T-cell (primary cell): ENCODE measurements at regions not wholly inside any gene's neighbourhood (a gene's known extent, or its start where the extent isn't known, plus 50 kb on each side); places are given as distances from the start of the nearest gene placed in this dataset.
"Not testable (repeated sequence)": the region's sequence is repeated elsewhere in the genome, so short reads cannot be mapped to it uniquely, and the experiment has no call there.

ENCODE experiments used
- ATAC-seq, 4 experiments: fragments of 200-7000 bp in 3 of 4; fragments of 150-1000 bp in 1 of 4; cut with Tn5 transposase; replicated peaks in 1 of 4; 1 replicate in 3 of 4; 2 replicates in 1 of 4; pipeline ENCODE4 v1.10.0; 2021; ENCODE audit warnings: moderate library complexity in 3 of 4, mild to moderate bottlenecking in 2 of 4, moderate number of reproducible peaks in 1 of 4
- CTCF ChIA-PET, 2 donors: fragments of 300-600 bp; sonication (Branson Sonifier 250); formaldehyde crosslinking; loops; one replicate each; lab custom pipeline; 2022; ENCODE audit warnings: antibody characterized with exemption in 2 of 2; lab: Charles Lee
- POLR2A ChIA-PET, 2 donors: fragments of 300-600 bp; sonication (Branson Sonifier 250); formaldehyde crosslinking; loops; one replicate each; lab custom pipeline; 2022; ENCODE audit warnings: antibody characterized with exemption in 2 of 2; lab: Charles Lee
- DNase-seq, 35 experiments: peaks; one replicate each; pipeline versions ENCODE4 v3.0.0 to v3.0.0-alpha.2; 2013 to 2023
- H3K27ac ChIP-seq: one replicate; pipeline ENCODE4 v1.5.1; 2013; ENCODE audit warnings: low read length
- H3K27me3 ChIP-seq, 2 experiments: replicated peaks in 1 of 2; 1 replicate in 1 of 2; 2 replicates in 1 of 2; pipeline versions ENCODE4 v1.6.1 to v1.7.0; 2013; ENCODE audit warnings: low read length in 1 of 2, mixed read lengths in 1 of 2; ENCODE audit not compliant: control insufficient read depth in 2 of 2, insufficient read depth in 2 of 2; ENCODE audit errors: extremely low read depth in 1 of 2
- H3K36me3 ChIP-seq, 2 donors: 1 replicate in 1 of 2; 2 replicates in 1 of 2; pipeline versions ENCODE4 v1.6.1 to v1.7.0; 2013; ENCODE audit warnings: low read length in 1 of 2; ENCODE audit not compliant: control insufficient read depth in 2 of 2, insufficient read depth in 1 of 2; ENCODE audit errors: extremely low read depth in 1 of 2
- H3K4me1 ChIP-seq, 2 experiments: 1 replicate in 1 of 2; 2 replicates in 1 of 2; pipeline versions ENCODE4 v1.6.1 to v1.7.0; 2013; ENCODE audit warnings: low read length in 2 of 2, mixed read lengths in 1 of 2; ENCODE audit not compliant: insufficient read depth in 2 of 2, control insufficient read depth in 1 of 2; ENCODE audit errors: extremely low read depth in 1 of 2
- H3K4me3 ChIP-seq, 2 donors: 1 replicate in 1 of 2; 2 replicates in 1 of 2; pipeline versions ENCODE4 v1.5.1 to v1.7.0; 2013; ENCODE audit warnings: mild to moderate bottlenecking in 2 of 2, low read length in 1 of 2, moderate library complexity in 1 of 2; ENCODE audit not compliant: control insufficient read depth in 1 of 2; ENCODE audit errors: extremely low read depth in 1 of 2
- H3K9me3 ChIP-seq: 2 replicates; pipeline ENCODE4 v1.7.0; 2013
- H3K27ac Mint-ChIP-seq, 2 donors: one replicate each; pipeline ENCODE4 v1.8.0; 2020 to 2021; ENCODE audit warnings: mild to moderate bottlenecking in 2 of 2, mixed read lengths in 2 of 2
- H3K27me3 Mint-ChIP-seq, 2 donors: one replicate each; pipeline ENCODE4 v1.8.0; 2021 to 2022; ENCODE audit warnings: mixed read lengths in 2 of 2
- H3K36me3 Mint-ChIP-seq: one replicate; pipeline ENCODE4 v1.8.0; 2021; ENCODE audit warnings: mixed read lengths
- H3K4me1 Mint-ChIP-seq, 3 donors: one replicate each; pipeline ENCODE4 v1.8.0; 2020 to 2022; ENCODE audit warnings: mixed read lengths in 3 of 3, mild to moderate bottlenecking in 1 of 3
- H3K4me3 Mint-ChIP-seq, 3 donors: one replicate each; pipeline ENCODE4 v1.8.0; 2020 to 2022; ENCODE audit warnings: mild to moderate bottlenecking in 3 of 3, mixed read lengths in 3 of 3, moderate library complexity in 3 of 3
- H3K9me3 Mint-ChIP-seq, 3 donors: one replicate each; pipeline ENCODE4 v1.8.0; 2020 to 2022; ENCODE audit warnings: mixed read lengths in 3 of 3
- WGBS: methylation state at CpG from one replicate; pipeline ENCODE4 v1.1.5; 2013; ENCODE audit warnings: missing lambda C conversion rate; ENCODE audit not compliant: insufficient coverage; 5-methylcytosine and 5-hydroxymethylcytosine counted together

DNA sequence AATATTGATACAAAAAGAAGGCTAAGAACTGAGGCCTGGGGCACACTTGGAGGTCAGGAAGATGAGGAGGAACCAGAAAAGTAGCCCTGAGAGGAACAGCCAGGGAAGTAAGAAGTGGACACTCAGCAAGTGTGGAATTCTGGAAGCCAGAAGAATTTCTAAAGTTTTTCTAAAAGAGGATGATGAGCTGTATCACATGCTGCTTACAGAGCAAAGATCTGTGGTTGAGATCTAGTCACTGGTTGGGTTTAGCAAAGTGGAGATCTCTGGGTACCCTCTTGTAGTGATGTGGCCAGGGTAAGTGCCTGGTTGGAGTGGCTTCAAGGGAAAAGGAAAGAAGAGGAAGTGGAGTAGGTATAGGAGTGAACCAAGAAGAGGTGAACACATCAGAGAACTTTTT, 95.4 kb upstream of the DAZL start:
- no peak overlapping the region for H3K27ac Mint-ChIP-seq
- H3K4me3 Mint-ChIP-seq: no peak overlapping the region
- no peak for ATAC-seq
- Histone ChIP-seq H3K27me3 (no peaks in the 10 kb centered on the region), H3K4me1 (no peaks in the 10 kb centered on the region), H3K4me3 (no peak overlapping the region), H3K9me3 (no peaks in the 10 kb centered on the region), H3K36me3 (no peaks in the 10 kb centered on the region), H3K27ac (no peak overlapping the region)
- no peaks in the 10 kb centered on the region for H3K36me3 Mint-ChIP-seq
- DNase-seq: no peak
- H3K27me3 Mint-ChIP-seq: no peaks in the 10 kb centered on the region
- ChIA-PET CTCF (no interaction called here), POLR2A (no interaction called here)
- no peaks in the 10 kb centered on the region for H3K9me3 Mint-ChIP-seq
- no peaks in the 10 kb centered on the region for H3K4me1 Mint-ChIP-seq

DNA sequence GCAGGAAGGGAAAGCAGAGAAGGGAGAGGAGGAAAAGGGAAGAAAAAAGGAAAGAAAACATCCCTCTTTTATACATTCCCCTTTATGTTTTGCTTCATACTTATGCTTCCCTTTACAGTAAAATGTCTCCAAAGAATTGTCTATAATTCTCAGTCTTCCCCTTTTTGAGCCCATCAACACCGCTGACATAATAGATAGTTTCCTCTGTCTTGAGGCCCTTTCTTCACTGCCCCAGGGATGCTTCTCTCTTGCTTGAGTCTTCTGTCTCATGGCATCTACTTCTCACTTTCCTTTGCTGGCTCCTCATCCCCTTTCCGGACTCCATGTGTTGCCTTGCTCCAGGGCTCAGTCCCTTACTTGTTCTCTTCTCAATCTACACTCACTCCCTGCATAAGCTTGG, 99.7 kb upstream of the DAZL start:
- H3K27ac ChIP-seq: no peak overlapping the region
- peaks cover 0 to 6% (median 0%) of the 10 kb centered on the region in 3 donors for H3K9me3 Mint-ChIP-seq
- POLR2A ChIA-PET: no interaction called here
- H3K4me1 ChIP-seq: no peaks in the 10 kb centered on the region
- ATAC-seq (no peak), DNase-seq (no peak)
- H3K36me3 ChIP-seq: no peaks in the 10 kb centered on the region
- no peaks in the 10 kb centered on the region for H3K27me3 ChIP-seq
- H3K36me3 Mint-ChIP-seq: no peaks in the 10 kb centered on the region
- no peak overlapping the region for H3K4me3 ChIP-seq
- 37% methylated on average over 2 of the region's 2 CpGs for WGBS
- H3K27ac Mint-ChIP-seq: no peak overlapping the region
- H3K4me3 Mint-ChIP-seq: no peak overlapping the region
- H3K27me3 Mint-ChIP-seq: no peaks in the 10 kb centered on the region
- no peaks in the 10 kb centered on the region for H3K4me1 Mint-ChIP-seq
- CTCF ChIA-PET: no interaction called here
- no peaks in the 10 kb centered on the region for H3K9me3 ChIP-seq

DNA sequence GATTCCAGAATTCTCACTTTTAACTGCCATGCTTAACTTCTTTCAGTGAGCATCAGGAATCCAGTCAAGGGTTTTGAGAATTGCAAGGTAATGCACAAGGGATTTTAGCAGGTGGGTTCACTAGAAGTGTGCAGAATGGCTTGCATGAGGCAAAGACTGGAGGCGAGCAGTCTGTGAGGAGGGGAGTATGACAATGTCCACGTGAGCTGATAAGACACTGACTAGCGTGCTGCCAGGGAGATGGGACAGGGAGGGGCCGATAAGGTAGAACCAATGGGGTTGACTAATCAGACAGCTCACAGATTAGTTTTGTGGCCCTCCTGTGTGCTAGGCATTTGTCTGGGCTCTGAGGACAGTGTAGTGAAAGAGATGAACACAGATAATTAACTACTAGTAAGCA, 102.0 kb upstream of the DAZL start:
- Histone ChIP-seq H3K4me1 (no peaks in the 10 kb centered on the region), H3K4me3 (no peak overlapping the region), H3K27ac (no peak overlapping the region), H3K9me3 (no peaks in the 10 kb centered on the region), H3K27me3 (no peaks in the 10 kb centered on the region), H3K36me3 (no peaks in the 10 kb centered on the region)
- Mint-ChIP-seq H3K4me1 (no peaks in the 10 kb centered on the region), H3K9me3 (peaks cover 0 to 6% (median 0%) of the 10 kb centered on the region in 3 donors), H3K27ac (no peak overlapping the region), H3K36me3 (no peaks in the 10 kb centered on the region), H3K4me3 (no peak overlapping the region), H3K27me3 (no peaks in the 10 kb centered on the region)
- CTCF ChIA-PET: no interaction called here
- DNase-seq (no peak), ATAC-seq (no peak)
- POLR2A ChIA-PET: interaction anchor here in 1 of 2 donors (0.6 kb wide), 1 partner anchor 9 kb away, joined by 5 read pairs; no protein-coding TSS in a partner anchor
- no CpG with 5 or more reads among the region's 4 CpGs for WGBS

DNA sequence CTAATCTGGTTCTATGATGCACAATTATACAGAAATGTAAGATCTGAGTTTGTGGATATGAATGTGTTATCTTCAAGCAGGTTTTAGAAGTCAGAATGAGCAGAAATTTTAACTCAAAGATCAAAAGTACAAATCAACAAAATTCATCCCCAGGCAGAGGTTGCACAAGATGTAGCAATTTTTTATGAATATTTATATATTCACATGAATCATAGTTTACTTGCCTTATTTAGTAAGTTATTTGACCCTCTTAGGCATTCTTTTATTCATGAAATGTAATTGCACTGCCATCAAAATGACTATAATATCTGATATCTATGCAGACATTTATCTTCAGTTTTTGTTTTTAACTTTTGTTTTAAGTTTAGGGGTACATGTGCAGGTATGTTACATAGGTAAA, 103.1 kb upstream of the DAZL start:
- DNase-seq (no peak), ATAC-seq (no peak)
- Mint-ChIP-seq H3K4me3 (no peak overlapping the region), H3K4me1 (no peaks in the 10 kb centered on the region), H3K27ac (no peak overlapping the region), H3K27me3 (peaks cover 2% of the 10 kb centered on the region in 2 donors), H3K36me3 (peaks cover 8% of the 10 kb centered on the region), H3K9me3 (peaks cover 6 to 14% (median 8%) of the 10 kb centered on the region in 3 donors)
- CTCF ChIA-PET: no interaction called here
- no peaks in the 10 kb centered on the region for H3K27me3 ChIP-seq
- H3K4me1 ChIP-seq: no peaks in the 10 kb centered on the region
- H3K36me3 ChIP-seq: no peaks in the 10 kb centered on the region
- H3K27ac ChIP-seq: no peak overlapping the region
- POLR2A ChIA-PET: no interaction called here
- H3K4me3 ChIP-seq: no peak overlapping the region
- no peaks in the 10 kb centered on the region for H3K9me3 ChIP-seq

DNA sequence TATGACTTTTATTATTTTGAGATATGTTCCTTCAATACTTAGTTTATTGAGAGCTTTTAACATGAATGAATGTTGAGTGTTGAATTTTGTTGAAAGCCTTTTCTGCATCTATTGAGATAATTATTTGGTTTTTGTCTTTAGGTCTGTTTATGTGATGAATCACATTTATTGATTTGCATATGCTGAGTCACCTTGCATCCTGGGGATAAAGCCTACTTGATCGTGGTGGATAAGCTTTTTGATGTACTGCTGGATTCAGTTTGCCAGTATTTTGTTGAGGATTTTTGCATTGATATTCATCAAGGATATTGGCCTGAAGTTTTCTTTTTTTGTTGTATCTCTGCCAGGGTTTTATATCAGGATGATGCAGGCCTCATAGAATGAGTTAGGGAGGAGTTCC, 106.5 kb upstream of the DAZL start:
- H3K4me1 ChIP-seq, H3K4me3 Mint-ChIP-seq, H3K27me3 Mint-ChIP-seq, POLR2A ChIA-PET, H3K9me3 ChIP-seq, H3K36me3 ChIP-seq, H3K4me3 ChIP-seq, H3K4me1 Mint-ChIP-seq, H3K27ac ChIP-seq, H3K27ac Mint-ChIP-seq, ATAC-seq, DNase-seq: not testable (repeated sequence)
- H3K36me3 Mint-ChIP-seq: peaks cover 14% of the 10 kb centered on the region
- CTCF ChIA-PET: interaction anchor here in 1 of 2 donors (0.6 kb wide), 1 partner anchor 615 kb away, joined by 6 read pairs; no protein-coding TSS in a partner anchor
- WGBS: 75% methylated on average over 1 of the region's 1 CpG
- H3K27me3 ChIP-seq: peaks cover 0 to 21% of the 10 kb centered on the region in 2 experiments
- H3K9me3 Mint-ChIP-seq: peaks cover 14 to 29% (median 17%) of the 10 kb centered on the region in 3 donors

DNA sequence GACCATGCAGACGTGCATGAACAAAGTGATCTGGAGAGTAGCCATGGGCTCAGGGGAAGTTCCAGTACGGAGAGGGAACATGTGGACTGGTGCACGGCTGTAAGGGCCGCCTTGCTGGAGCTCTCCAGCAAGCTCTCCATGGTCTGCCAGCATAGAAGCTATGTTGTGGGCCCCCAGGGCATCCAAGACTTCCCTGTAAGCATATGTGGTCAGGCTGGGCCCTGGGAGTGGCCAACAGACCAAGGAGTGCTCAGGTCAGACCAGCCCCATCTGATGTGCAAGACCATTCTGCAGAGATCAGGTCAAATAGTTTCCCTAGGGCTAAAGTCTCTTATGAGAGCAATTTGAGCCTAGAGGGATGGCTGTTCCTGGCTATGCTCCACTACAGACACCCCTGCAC, 110.1 kb upstream of the DAZL start:
- Mint-ChIP-seq H3K27ac (no peak overlapping the region), H3K27me3 (peaks cover 9 to 11% of the 10 kb centered on the region in 2 donors), H3K36me3 (peaks cover 14% of the 10 kb centered on the region), H3K9me3 (peaks cover 14 to 23% (median 17%) of the 10 kb centered on the region in 3 donors), H3K4me3 (no peak overlapping the region), H3K4me1 (no peaks in the 10 kb centered on the region)
- POLR2A ChIA-PET: no interaction called here
- no peaks in the 10 kb centered on the region for H3K9me3 ChIP-seq
- WGBS: 80% methylated on average over 4 of the region's 4 CpGs
- DNase-seq (no peak), ATAC-seq (no peak)
- H3K36me3 ChIP-seq: no peaks in the 10 kb centered on the region
- no peak overlapping the region for H3K4me3 ChIP-seq
- no peak overlapping the region for H3K27ac ChIP-seq
- peaks cover 0 to 25% of the 10 kb centered on the region in 2 experiments for H3K27me3 ChIP-seq
- no peaks in the 10 kb centered on the region for H3K4me1 ChIP-seq
- CTCF ChIA-PET: no interaction called here

DNA sequence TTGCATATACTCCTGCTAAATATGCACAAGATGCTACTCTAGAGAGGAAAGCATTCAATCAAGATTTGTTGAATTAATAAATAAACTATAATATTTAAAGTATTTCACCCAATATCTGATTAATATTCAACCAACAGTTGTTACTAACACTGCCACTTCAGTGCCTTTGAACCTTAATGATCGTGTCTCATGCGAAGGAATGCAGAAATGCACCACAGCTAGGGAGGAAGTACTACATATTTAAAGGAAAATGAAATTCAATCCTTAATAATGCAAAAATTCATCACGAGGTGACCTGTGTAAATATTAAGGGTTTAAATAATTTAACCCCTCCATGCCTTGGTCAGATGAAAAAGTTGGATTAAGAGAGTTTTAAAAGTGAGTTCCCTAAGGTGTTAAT, 114.2 kb upstream of the DAZL start:
- CTCF ChIA-PET: no interaction called here
- Histone ChIP-seq H3K36me3 (no peaks in the 10 kb centered on the region), H3K4me1 (no peaks in the 10 kb centered on the region), H3K9me3 (no peaks in the 10 kb centered on the region), H3K27me3 (peaks cover 0 to 25% of the 10 kb centered on the region in 2 experiments), H3K4me3 (no peak overlapping the region), H3K27ac (no peak overlapping the region)
- WGBS: no CpG with 5 or more reads among the region's 3 CpGs
- Mint-ChIP-seq H3K27me3 (peaks cover 6 to 7% of the 10 kb centered on the region in 2 donors), H3K4me1 (no peaks in the 10 kb centered on the region), H3K4me3 (no peak overlapping the region), H3K9me3 (peaks cover 0 to 6% (median 0%) of the 10 kb centered on the region in 3 donors), H3K36me3 (no peaks in the 10 kb centered on the region), H3K27ac (no peak overlapping the region)
- ATAC-seq (no peak), DNase-seq (no peak)
- POLR2A ChIA-PET: no interaction called here
